SU-DHL-6 (cell line): ENCODE measurements at regions not wholly inside any gene's neighbourhood (a gene's known extent, or its start where the extent isn't known, plus 50 kb on each side); places are given as distances from the start of the nearest gene placed in this dataset.

Experiments used
- H2AFZ ChIP-seq: fragments of 200-600 bp; sonication (generic); 2 replicates; pipeline ENCODE4 v1.6.1; 2014; ENCODE audit warnings: low read depth, mild to moderate bottlenecking, moderate library complexity, mixed read lengths, antibody characterized with exemption, low read length; ENCODE audit not compliant: severe bottlenecking
- H3F3A ChIP-seq: fragments of 200-600 bp; shearing (Covaris generic); 2 replicates; pipeline ENCODE4 v1.6.0; 2016; ENCODE audit warnings: antibody characterized with exemption, mild to moderate bottlenecking; ENCODE audit not compliant: insufficient read depth
- H3K27ac ChIP-seq: fragments of 200-600 bp; sonication (generic); 2 replicates; pipeline ENCODE4 v1.5.1; 2016; ENCODE audit warnings: low read depth, mild to moderate bottlenecking, low read length, moderate library complexity, mixed read lengths
- H3K27me3 ChIP-seq: fragments of 200-600 bp; sonication (generic), shearing (Covaris generic); 2 replicates; pipeline ENCODE4 v1.6.0; 2014; ENCODE audit warnings: mild to moderate bottlenecking, low read length
- H3K36me3 ChIP-seq: fragments of 200-600 bp; sonication (generic); 2 replicates; pipeline ENCODE4 v1.6.1; 2014; ENCODE audit warnings: mild to moderate bottlenecking, low read length, mixed read lengths
- H3K4me2 ChIP-seq: fragments of 300-600, 200-600 bp; shearing (Covaris generic), sonication (generic); 2 replicates; pipeline ENCODE4 v1.6.0; 2014; ENCODE audit warnings: low read length, low read depth, mild to moderate bottlenecking; ENCODE audit not compliant: poor library complexity, severe bottlenecking
- H3K4me3 ChIP-seq: fragments of 200-600 bp; sonication (generic); 2 replicates; pipeline ENCODE4 v1.5.1; 2014; ENCODE audit warnings: antibody characterized with exemption, low read length, mild to moderate bottlenecking, mixed read lengths; ENCODE audit not compliant: insufficient read depth, poor library complexity, severe bottlenecking
- H3K79me2 ChIP-seq: fragments of 200-600 bp; sonication (generic); 2 replicates; pipeline ENCODE4 v1.6.1; 2014; ENCODE audit warnings: mild to moderate bottlenecking, low read length, moderate library complexity; ENCODE audit not compliant: insufficient read depth
- H3K9ac ChIP-seq: fragments of 200-600 bp; sonication (generic); 2 replicates; pipeline ENCODE4 v1.7.0; 2014; ENCODE audit warnings: mild to moderate bottlenecking, low read length
- H3K9me2 ChIP-seq: fragments of 200-600 bp; sonication (generic); replicated peaks from 2 replicates; pipeline ENCODE4 v1.6.1; 2014; ENCODE audit warnings: low read length; ENCODE audit not compliant: insufficient read depth
- H3K9me3 ChIP-seq: fragments of 200-600 bp; sonication (generic); 2 replicates; pipeline ENCODE4 v1.6.1; 2014; ENCODE audit warnings: low read length, mixed read lengths; ENCODE audit not compliant: insufficient read depth
- H4K20me1 ChIP-seq: fragments of 200-600 bp; sonication (generic); 2 replicates; pipeline ENCODE4 v1.6.1; 2014; ENCODE audit warnings: low read depth, mild to moderate bottlenecking, antibody characterized with exemption, low read length, moderate library complexity, mixed read lengths
- CTCF ChIP-seq: fragments of 200-600 bp; sonication (generic); IDR thresholded peaks from one replicate; pipeline ENCODE4 v1.5.1; 2017; ENCODE audit warnings: antibody characterized with exemption, mild to moderate bottlenecking, low read length, moderate library complexity; ENCODE audit not compliant: insufficient read depth, poor library complexity, severe bottlenecking
- EZH2phosphoT487 ChIP-seq: fragments of 200-600 bp; sonication (generic), shearing (Covaris generic); conservative IDR thresholded peaks from 2 replicates; pipeline ENCODE4 v1.6.1; 2018; ENCODE audit warnings: mild to moderate bottlenecking, antibody characterized with exemption, low read length, moderate library complexity, mixed read lengths

GRCh38 chr2:145284551-145284950 lies 764.6 kb upstream of the ZEB2 start:
- Histone ChIP-seq H3K36me3 (no peaks in the 10 kb centered on the region), H3K9me2 (no peaks in the 10 kb centered on the region), H4K20me1 (no peaks in the 10 kb centered on the region), H3F3A (no peaks in the 10 kb centered on the region), H3K79me2 (no peaks in the 10 kb centered on the region), H3K9ac (no peak overlapping the region), H2AFZ (no peak overlapping the region), H3K4me2 (no peak overlapping the region), H3K4me3 (no peak overlapping the region), H3K27me3 (no peaks in the 10 kb centered on the region), H3K9me3 (no peaks in the 10 kb centered on the region), H3K27ac (no peak overlapping the region)
- no peak for TF ChIP-seq EZH2phosphoT487
- TF ChIP-seq CTCF, result no peak

GRCh38 chr2:145283131-145283530 lies 763.2 kb upstream of the ZEB2 start:
- H3K4me2 ChIP-seq, result no peak overlapping the region
- H3K36me3 ChIP-seq, result no peaks in the 10 kb centered on the region
- no peaks in the 10 kb centered on the region for H4K20me1 ChIP-seq
- H3K9ac ChIP-seq, result no peak overlapping the region
- H3K27ac ChIP-seq, result no peak overlapping the region
- no peak overlapping the region for H2AFZ ChIP-seq
- no peaks in the 10 kb centered on the region for H3F3A ChIP-seq
- H3K27me3 ChIP-seq, result no peaks in the 10 kb centered on the region
- H3K9me2 ChIP-seq, result no peaks in the 10 kb centered on the region
- no peaks in the 10 kb centered on the region for H3K79me2 ChIP-seq
- no peaks in the 10 kb centered on the region for H3K9me3 ChIP-seq
- no peak overlapping the region for H3K4me3 ChIP-seq
- TF ChIP-seq CTCF (no peak), EZH2phosphoT487 (no peak)

- no peak for TF ChIP-seq CTCF
- TF ChIP-seq EZH2phosphoT487, result no peak
- Histone ChIP-seq H3K9me3 (no peaks in the 10 kb centered on the region), H3K9ac (no peak overlapping the region), H3F3A (no peaks in the 10 kb centered on the region), H3K9me2 (no peaks in the 10 kb centered on the region), H4K20me1 (no peaks in the 10 kb centered on the region), H3K36me3 (0 out of 2 replicates have a peak, but pooled peaks cover 3% of the 10 kb centered on the region), H3K4me3 (no peak overlapping the region), H2AFZ (no peak overlapping the region), H3K79me2 (no peaks in the 10 kb centered on the region), H3K4me2 (no peak overlapping the region), H3K27ac (no peak overlapping the region), H3K27me3 (no peaks in the 10 kb centered on the region)
Measured at GRCh38 chr2:145277922-145278321, 758.0 kb upstream of the ZEB2 start.

GRCh38 chr2:145273840-145274239 lies 753.9 kb upstream of the ZEB2 start:
- Histone ChIP-seq H3K4me2 (no peak overlapping the region), H3K9ac (no peak overlapping the region), H3K27me3 (no peaks in the 10 kb centered on the region), H3K36me3 (0 out of 2 replicates have a peak, but pooled peaks cover 6% of the 10 kb centered on the region), H3K9me2 (no peaks in the 10 kb centered on the region), H4K20me1 (no peaks in the 10 kb centered on the region), H3F3A (no peaks in the 10 kb centered on the region), H3K9me3 (peaks cover 5% of the 10 kb centered on the region; the same call in 1 of the 2 replicates), H3K27ac (no peak overlapping the region), H3K4me3 (no peak overlapping the region), H2AFZ (no peak overlapping the region), H3K79me2 (no peaks in the 10 kb centered on the region)
- TF ChIP-seq CTCF (no peak), EZH2phosphoT487 (no peak)
